GM18909 (cell line): ENCODE measurements at regions not wholly inside any gene's neighbourhood (a gene's known extent, or its start where the extent isn't known, plus 50 kb on each side); places are given as distances from the start of the nearest gene placed in this dataset.

Experiments used
- ATAC-seq: cut with Tn5 transposase; IDR thresholded peaks from one replicate; pipeline ENCODE4 v1.9.1; 2021; ENCODE audit warnings: mild to moderate bottlenecking; ENCODE audit not compliant: unreplicated experiment, poor library complexity

DNA sequence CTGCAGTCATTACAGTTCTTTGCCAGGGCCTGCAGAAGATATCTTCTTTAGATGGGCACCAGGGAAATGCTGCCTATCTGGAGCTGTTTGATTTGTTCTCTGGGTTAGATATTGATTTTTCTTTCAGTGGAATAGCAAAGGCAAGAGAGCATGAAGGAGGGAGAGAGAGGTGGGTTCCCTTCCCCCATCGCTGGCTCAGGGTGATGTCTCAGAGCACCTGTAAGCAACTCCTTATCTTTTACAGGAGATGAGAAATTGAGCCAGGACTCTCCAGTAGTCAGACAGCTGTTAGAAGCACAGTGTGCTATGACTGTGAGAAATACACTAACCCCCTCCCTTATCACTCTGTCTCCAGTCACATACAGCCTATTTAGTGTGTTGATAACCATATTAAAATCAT is 89.3 kb upstream of the SLC24A5 start:
- ATAC-seq: no peak

DNA sequence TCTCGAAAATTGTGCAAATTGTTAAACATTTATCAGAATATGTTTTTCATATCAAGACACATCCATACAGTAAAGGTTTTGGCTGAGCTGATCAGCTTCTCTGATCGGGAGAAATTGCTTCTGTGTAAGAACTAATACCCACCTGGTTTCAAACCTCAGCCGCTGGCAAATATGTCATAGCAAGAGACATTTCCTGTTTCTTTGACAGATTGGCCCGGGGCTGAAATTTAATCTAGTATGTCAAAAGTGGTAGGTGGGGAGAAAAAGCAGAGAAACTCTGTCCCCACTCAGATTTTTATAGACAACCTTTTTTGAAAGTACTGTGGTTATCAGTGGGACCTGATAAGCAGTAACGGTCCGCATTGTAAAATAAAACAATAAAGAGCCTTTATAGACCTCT is 88.8 kb upstream of the SLC24A5 start:
- ATAC-seq: no peak

DNA sequence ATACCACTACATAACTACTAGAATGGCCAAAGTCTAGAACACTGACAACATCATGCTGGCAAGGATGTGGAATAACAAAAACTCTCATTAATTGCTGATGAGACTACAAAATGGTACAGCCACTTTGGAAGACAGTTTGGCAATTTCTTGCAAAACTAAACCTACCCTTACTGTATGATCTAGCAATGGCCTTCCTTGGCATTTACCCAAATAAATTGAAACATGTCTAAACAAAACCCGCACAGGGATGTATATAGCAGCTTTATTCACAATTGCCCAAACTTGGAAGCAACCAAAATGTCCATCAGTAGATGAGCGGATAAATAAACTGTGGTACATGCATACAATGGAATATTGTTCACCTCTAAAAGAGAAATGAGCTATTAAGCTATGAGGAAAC is 87.9 kb upstream of the SLC24A5 start:
- no peak for ATAC-seq

DNA sequence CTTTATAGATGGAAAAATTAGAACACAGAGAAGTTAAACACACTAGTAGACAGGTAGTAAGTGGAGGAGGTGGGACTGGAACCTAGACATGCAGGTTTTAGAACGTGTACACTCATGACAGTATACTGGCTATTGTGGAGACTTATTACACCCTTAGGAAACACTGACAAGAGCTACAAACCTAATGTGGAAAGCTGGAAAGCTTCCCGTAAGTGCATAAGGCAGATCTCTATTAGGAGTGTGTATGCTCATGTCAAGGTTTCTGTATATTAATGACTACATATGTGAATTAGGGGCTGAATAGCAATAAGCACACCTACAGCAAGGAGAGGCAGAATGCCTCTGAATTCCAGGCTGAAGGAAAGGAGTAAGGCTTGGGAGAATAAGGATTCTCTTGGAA is 82.6 kb upstream of the SLC24A5 start:
- no peak for ATAC-seq

DNA sequence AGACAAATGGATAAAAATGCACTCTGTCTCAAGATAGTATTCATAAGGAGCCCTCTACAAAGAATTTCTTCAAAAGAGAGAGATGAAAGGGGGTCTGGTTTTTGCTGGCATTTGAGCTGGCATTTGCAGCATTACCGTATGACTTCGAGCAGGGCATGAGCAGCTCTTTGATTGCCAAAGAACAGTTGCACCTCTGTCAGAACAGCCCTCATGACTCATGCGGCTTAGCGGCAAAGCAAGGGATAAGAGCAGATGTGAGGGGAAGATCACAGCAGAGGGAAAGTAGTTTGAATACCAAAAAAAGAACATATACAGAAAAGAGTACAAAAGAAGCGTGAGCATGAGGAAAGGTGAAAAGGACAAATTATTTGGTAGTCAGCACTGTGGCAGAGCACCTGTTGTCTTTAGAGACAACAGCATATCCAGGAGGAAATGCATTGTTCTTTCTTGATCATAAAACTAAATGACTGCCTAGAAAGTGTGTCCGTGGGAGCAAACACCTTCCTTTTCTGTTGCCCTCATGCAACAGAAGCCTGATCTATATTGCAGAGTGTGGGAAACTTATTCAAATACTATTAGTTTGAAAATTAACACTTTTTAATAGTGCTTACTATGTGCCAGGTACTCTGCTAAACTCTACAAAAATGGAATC is 80.5 kb upstream of the SLC24A5 start:
- no peak for ATAC-seq

DNA sequence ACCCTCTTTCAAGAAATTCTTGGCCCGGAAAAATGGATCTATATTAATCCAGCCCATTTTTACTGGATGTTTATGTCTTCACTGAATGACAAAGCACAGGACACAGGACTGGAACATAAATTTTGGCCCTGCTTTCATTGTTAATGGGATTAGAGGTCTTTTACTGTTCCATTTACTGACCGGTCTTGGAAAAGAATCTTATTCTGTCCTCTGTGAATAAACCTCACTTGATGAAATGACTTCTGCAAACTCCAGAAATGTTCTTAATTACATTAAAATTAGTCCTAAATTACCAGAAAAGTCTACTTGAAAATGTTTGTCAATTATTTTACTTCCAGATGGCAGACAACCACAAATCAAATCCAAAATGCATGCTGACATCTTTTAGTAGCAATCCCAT is 79.3 kb upstream of the SLC24A5 start:
- no peak for ATAC-seq

DNA sequence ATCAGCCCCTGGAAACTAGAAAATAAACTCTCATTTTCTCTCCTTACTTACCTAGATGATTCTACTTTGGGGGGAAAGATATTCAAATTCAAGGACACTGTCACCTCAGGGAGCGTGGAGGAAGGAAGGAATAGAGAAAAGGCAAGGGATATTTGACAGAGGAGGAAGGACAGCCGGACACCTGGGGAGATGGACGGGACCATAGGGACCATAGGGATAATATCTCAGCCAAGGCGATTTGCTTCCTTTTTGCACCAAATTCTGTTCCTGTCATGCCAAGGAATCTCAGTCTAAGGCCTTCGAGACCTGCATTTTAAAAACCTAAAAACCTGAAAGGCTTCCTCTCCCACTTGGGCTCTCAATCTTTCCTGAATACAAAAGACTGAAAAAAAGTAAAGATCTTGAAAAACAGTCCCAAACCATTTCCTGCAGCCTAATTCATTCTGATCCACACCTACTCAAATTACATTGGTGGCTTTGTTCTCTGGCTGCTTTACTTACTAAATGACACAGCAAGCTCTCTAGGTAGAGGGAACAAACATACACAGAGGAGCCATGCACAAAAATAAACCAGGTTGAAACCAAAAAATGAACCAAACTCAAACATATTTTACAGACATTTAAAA is 73.9 kb upstream of the SLC24A5 start:
- no peak for ATAC-seq

DNA sequence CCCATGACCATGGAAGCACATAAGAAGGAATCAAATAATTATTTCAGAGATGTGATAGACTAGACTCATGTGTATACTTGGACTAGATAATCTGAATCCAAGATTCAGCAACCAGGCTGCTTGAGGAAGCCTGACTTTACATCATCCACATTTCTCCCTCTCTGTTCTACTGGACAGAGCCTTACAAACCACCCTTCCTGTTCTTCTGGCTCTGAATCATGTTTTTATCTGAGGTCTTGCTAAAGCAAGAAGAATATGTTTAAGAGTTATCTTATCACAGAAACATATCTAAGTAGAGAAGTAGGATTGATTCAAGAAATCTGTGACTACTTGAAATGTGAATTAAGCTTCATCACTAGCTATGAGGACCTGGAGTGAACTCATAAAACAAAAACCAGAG is 71.1 kb upstream of the SLC24A5 start:
- no peak for ATAC-seq

DNA sequence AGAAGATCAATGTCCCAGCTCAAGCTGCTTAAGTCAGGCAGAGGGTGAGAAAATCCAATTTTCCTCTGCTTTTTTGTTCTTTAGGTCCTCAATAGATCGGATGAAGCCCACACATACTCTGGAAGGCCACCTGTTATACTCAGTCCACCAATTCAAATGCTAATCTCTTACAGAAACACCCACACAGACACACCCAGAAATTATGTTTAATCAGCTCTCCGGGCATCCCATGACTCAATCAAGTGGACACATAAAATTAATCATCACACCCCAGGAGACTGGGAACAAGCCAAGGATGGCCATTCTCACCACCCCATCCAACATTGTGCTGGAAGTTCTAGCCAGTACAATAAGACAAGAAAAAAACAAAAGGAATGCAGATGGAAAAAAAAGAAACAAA is 67.8 kb upstream of the SLC24A5 start:
- no peak for ATAC-seq

DNA sequence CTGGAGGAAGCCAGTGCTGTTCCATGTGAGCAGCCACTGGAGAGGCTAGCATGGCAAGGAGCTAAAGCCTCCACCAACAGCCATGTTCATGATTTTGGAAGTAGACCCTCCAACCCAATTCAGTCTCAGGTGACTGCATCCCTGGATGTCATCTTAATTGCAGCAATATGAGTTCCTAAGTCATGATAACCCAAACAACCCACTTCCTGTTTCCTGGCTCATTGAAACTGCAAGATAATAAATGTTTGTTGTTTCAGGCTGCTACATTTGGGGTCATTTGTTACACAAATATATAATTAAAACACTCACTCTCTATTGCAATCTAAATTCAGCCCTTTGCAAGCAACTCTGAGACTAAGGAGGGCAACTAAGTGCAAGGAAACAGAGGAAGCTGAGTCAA is 62.4 kb upstream of the SLC24A5 start:
- no peak for ATAC-seq

DNA sequence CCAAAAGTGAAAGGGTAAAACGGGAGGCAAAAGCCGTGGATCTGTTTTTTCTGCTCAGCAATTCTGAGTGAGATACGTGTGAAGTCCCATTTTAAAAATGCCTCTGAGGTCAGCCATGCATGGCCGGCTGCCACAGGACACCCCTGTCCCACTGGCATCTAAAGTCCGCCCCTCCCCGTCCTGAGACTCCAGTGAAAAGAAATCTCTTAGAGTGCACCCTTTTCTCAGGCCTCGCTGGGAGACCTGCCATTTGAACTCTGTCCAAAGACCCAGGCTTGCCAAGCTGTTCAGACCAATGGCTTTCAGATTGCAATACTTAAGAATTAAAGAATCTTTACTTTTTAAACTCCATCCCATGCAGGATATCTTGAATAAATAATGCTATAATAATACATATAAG is 61.0 kb upstream of the SLC24A5 start:
- no peak for ATAC-seq

DNA sequence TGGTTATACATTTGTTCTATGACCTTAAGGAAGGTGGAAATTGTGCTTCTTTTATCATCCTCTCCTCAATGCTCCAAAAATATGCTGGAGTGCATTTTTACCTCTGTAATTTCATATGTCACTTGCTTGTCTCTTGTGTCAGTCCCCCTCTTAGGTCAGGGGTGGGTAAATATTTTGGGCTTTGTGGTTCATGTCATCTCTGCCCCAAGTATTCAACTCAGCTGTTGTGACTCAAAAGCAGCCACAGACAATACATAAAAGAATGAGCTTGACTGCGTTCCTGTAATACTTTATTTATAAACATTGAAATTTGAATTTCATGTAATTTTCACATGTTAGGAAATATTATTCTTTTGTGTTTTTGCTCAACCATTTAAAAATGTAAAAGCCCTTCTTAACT is 60.4 kb upstream of the SLC24A5 start:
- no peak for ATAC-seq

DNA sequence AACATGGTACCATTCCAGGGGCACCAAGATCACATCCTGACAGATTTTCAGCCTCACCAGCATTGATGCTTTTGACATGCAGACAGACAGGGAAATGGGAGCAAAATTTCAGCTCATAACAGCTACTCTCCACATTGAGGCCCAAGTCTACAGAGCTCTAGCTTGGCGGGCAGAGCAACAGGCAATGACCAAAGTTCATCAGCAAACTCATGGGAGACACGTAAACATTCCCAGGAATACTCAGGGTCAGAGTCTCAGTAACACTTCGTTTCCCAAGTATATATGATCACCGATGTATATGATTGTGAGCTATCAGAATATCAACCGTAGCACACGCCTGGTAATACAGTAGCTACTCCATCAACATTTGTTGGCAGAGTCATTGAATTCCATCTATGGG is 59.2 kb upstream of the SLC24A5 start:
- no peak for ATAC-seq

DNA sequence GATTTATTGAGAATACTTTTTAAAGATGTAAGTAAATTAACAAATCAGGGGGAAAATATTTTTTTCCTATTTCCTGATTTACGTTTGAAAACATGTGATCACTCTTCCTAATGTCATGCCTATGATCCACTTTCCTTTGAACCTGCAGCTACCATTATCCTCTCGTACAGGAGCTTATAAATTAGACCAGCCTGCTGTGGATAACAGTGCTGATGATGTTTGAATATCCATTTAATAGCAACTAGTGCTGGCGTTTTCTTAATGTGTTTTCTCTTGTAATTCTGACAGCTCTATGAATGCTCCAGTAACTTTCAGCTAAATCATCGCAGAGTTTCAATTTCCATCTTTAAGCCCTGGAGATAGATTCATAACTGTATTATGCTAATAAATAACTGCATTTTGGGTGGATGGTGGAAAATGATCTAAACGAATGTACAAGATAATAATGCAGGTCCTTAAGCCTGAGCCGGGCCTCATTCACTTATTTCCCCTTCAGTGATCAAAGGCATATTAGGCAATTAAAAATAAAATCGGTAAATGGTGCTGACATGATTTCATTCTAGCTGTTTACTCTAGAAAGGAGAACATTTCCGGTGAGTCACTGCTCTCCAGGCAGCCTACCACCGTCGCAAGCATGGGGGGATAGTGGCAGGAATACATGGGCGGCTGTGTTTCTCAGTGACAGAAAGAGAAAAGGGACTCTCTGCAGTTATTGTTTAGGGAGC is 58.5 kb upstream of the SLC24A5 start:
- no peak for ATAC-seq

DNA sequence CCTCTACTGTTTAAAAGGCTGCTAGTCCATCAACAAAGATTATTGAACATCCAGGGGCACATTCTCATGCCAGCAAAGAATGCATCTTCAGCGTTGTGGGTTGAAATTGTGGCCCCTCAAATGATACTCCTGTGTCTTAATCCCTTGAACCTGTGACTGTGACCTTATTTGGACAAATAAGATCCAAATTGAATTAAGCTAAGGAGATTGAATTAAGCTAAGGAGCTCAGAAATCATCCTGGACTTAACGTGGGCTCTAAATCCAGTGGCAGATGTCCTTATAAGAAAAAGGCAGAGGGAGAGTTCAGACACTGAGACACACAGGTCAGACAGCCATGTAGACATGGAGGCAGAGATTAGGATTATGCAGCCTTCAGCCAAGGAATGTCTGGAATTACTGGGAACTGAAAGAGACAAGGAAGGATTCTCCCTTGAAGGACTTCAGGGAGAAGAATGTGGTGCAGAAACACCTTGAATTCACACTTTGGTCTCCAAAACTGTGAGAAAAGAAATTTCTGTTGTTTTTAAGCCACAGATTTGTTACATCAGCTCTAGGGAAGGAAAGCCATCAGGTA is 57.3 kb upstream of the SLC24A5 start:
- no peak for ATAC-seq

DNA sequence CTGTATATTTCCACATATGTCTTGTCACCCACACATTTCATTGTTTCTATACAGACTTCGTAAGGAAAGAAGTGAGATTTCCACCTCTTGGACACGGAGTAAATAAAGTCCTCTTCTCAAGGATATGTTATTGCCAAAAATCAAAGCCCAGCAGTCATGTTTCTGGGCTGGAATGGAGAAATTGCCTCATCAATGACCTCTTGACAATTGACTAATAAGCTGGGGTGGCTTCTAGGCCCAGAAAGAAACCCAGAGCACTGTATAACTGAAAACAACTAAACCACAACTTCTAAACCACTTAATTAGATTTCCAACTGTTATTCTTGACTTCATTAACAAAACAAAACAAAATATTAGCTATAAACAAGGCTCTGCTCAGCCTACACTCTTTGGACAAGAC is 56.4 kb upstream of the SLC24A5 start:
- no peak for ATAC-seq

DNA sequence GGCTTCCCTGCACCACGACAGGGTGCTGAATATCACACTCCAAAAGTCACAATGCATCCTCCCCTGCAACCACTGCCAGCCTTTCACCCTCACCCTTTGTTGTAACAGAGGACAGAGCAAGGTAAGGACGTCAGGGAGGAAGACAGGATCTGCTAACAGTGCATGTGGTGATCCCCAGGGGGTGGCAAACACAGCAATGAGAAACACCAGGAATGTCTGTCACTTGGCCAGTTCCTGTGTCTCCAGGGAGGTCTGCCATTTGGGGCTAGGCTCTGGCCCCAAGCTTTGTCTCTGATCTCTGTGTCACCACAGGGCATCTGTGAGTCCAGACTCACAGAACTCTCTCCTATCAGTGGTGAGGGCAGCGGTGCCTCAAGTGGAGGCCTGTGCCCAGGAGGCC is 54.3 kb upstream of the SLC24A5 start:
- ATAC-seq: no peak
